ENCODE measurements at regions not wholly inside any gene's neighbourhood (a gene's known extent, or its start where the extent isn't known, plus 50 kb on each side); places are given as distances from the start of the nearest gene placed in this dataset.

DNA sequence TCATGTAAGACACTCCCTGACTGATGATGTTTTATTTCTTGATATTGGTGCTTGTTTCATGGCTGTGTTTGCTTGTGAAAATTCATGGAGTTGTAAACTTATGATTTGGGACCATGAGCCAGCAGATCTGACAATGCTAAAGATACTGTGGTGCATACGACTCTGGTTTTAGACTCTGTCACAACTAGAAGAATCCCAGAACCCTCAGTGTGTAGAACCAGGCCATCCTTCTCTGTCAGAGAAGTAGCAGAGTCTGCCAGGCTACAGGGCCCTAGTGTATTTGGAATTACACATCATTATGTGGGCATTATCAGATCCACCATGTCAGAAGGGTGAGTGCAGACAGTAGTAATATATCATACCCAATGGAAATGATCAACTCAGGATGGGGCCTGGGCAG is 209.8 kb upstream of the POU2AF2 start:
- DNase-seq (ENCODE audit: low spot score) = no peak

DNA sequence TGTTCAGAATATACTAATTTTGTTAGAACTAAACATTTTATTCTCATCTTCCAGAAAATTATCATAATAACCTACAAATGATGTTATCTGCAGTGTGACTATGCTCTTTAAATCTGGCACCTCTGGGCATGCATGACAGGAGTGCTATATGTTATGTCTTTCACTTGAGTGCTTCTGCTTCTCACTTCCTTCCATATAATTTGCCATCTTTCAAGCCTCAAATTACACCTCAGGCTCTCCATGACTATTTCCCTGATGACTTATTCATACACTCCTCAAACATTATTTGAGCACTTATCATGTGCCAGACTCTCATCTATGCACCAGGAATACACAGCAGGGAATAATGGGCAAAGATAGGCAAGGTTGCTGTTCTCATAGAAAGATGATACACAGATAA is 219.3 kb upstream of the POU2AF2 start:
- no peak for DNase-seq (ENCODE audit: low spot score)

DNA sequence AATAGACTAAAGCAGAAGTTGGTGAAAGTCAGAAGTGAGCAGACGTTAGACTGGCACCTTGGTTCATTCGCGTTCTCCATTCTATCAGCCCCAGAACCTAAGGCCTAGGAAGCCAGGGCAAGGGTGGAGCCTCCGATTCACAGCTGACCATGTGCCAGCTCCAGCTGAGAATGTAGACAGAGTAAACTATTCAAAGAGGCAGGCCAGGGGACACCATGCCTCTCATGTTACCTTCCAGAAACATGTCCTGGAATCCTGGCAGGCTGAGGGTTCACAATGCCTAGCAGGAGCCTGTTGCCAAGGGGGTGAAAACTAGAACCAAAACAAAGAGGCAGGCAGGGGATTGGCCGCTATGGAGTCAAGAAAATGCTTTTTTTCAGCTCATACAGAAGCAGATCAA is 224.4 kb upstream of the POU2AF2 start:
- DNase-seq (ENCODE audit: low spot score) = no peak

DNA sequence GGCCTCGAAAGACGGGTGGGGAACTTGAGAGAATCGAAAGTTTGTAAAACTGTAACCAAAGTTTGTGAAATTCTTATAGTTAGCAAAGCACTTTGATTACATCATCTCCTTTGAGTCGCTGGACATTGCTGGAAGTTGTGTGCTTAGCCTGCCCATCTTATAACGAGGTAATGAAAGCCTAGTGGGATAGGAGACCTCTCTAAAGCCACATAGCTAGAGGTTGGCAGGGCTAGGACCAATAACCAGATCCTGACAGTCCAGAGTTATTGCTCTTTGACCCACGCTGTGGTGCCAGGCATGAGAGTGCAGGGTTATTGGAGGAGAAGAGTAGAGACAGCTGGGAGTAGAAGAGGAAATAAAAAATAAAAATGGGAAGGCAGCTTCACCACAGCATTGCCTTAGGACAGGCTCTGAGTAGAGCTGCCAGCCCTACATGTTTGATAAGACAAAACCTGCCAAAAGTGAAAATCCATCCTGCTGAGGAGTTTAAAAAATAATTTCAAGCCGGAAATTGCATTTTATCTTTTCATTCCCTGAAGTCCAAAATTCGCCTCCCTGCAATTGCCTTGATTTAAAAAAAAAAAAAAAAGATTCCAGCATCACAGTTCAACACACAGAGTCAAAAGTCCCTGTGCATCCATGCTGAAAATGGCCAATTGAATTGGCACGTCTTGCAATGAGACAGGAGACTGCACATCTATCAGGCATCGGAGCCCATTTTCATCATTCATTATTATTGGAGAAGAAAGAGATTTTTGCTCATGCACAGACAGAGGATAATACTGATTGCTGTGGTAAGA is 225.5 kb upstream of the POU2AF2 start:
- DNase-seq (ENCODE audit: low spot score) = no peak

DNA sequence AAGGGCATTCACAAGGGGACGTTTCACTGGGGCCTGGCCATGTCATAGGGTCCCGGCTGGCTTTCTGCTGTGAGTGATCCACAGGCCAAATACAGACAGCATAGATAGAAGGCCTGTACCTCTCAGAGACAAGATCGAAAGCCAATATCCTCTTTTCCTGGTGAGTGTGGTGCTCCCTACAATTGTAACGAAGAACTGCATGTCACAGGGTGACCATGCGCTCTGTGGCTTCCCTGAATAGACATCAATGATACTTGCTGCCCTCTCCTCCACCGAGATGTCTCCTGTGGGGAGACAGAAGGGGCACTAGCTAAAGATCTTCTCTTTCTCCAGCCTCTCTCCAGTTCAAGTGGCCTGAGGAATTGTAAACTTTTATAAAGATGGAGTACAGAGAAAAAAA is 226.1 kb upstream of the POU2AF2 start:
- DNase-seq (ENCODE audit: low spot score) = no peak

DNA sequence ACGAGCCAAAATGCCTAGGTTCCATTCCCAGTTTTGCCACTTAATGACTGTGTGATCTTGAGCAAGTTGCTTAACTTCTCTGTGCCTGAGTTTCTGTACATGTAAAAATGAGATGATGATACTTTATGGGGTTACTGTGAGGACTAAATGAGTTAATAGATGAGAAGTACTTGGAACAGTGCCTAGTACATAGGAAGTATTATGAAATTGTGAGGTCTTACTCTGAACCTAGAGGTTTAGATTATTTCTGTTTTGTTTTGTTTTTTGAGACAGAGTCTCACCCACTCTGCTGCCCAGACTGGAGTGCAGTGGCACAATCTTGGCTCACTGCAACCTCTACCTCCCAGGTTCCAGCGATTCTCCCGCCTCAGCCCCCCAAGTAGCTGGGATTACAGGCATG is 227.0 kb upstream of the POU2AF2 start:
- DNase-seq (ENCODE audit: low spot score) = no peak

DNA sequence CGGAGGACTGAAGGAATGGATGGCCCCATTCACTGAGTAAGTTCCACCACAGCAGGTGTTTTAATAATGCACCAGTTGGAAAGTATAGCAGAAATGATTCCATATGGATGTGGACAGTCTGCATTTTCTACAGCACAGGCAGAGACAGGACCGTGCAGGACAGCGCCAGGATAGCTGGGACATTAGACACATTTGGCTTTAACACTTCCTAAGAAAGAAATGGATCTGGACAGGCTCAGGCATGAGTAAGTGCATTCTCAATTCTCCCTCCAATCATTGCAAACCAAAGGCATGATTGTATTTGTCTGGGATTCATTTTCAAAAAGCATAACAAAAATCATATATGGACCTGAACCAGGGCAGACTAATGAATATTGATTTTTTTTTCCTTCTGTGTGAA is 233.0 kb upstream of the POU2AF2 start:
- no peak for DNase-seq (ENCODE audit: low spot score)

DNA sequence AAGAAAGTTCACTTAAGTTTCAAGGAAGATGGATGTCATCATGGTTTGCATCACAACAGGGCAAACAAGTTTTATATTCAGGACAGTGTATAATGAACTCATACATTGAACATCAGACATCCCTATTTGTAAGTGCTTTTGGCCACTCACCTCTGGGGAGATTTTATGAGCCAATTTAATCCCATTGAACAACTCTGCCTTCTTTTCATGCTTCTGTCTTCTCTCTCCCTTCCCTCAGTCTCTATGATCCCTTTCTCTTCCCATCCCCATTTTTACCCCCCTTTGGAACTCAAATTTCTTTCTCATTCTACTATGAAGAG is 234.3 kb upstream of the POU2AF2 start:
- DNase-seq (ENCODE audit: low spot score) = no peak

DNA sequence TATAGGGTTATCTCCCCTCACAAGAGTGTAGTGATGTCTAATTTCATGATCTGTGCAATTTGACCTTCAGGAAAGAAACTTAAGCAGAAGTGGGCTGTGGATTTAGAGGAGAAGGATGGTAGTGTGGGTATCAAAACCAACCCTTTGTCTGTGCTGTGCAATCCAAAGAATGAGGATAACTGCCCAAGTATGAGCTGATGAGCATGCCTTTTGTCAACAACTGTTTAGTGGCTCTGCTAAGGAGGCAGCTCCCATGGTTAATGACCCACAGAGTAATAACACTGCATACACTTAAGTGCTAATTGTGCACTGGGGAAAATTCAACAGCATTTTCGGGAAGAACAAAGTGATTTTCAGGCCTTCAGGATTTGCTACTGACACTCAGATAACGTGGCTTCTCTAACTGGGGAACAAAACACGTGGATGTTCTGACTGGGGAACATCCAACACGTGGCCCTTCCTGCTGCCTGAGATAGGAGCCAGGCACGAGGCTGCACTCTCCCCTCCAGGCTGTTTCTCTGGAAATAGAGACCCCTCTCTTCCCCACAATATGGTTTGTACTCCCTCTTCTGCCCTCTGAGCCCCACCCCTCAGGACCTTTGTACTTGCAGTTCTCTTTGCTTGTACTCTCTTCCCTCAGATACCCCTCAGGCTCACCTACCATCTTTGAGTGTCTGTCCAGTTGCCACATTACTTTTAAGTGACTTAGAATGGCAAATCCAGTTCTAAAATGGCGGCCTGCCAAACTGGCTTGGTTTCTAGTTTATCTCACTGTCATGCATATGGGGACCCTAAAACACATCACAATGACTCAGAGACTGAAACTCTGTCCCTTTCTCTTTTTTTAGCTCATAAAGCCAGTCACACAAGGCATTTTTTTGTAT is 234.9 kb upstream of the POU2AF2 start:
- no peak for DNase-seq (ENCODE audit: low spot score)

DNA sequence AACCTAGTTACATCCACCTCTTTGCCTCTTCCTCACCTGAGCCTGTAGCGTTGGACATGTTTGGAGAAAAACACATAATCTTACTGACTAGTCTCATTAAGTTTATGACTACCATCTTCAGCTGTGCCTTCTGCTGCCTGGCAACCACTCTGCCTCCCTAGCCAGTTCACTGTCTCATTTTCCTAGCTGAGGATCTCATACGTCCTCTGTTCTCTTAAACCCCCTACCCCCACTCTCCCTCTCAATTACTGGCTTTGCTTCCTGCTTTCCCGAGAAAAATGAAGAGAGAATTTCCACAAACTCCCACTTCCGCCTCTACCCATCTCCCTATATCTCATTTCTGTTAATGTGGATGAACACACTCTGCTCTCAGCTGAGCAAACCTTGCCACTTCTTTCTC is 239.3 kb upstream of the POU2AF2 start:
- no peak for DNase-seq (ENCODE audit: low spot score)

DNA sequence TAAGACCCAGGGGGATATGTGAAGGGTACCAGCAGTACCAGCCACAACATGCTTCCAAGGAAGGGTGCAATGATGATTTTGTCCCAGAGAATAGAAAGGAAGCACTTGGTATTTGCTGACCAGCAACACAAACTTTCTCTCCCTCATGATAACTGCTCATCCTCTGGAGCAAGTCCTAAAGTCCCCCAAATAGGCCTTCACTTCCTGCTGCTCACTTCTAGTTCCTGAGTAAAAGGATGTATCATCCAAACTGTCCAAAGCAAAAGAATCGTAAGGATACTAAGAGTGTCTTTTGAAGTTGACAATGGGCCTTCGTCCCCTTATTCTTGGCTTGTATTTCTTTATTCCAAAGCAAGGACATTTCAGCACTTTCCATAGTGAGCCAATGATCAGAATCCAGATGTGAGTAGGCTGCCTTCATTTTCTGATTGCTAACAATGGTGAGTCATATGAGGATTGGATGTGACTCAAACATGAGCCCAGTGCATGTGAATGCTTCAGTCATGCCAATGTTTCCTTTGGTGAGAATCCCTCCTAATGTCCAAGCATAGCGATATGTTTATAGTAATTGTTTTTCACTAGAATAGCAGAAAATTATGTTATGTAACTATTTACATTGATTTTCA is 243.4 kb upstream of the POU2AF2 start:
- DNase-seq (ENCODE audit: low spot score) = no peak

DNA sequence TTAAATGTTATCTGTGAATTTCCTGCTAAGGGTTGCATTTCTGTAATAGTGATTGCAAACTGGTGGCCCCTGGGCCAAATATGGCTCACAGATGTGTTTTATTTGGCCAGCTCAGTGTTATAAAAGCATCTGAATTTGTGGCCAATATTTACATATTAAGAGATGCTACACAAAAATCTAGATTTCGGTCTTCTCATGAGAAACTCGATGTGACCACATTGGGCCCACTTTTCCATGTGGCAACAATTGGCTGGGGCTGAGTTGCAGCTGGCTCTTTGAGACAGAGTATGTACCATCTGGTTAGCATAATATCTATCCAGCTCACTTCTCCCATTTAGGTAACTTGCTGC is 244.5 kb upstream of the POU2AF2 start:
- DNase-seq (ENCODE audit: low spot score) = no peak

DNA sequence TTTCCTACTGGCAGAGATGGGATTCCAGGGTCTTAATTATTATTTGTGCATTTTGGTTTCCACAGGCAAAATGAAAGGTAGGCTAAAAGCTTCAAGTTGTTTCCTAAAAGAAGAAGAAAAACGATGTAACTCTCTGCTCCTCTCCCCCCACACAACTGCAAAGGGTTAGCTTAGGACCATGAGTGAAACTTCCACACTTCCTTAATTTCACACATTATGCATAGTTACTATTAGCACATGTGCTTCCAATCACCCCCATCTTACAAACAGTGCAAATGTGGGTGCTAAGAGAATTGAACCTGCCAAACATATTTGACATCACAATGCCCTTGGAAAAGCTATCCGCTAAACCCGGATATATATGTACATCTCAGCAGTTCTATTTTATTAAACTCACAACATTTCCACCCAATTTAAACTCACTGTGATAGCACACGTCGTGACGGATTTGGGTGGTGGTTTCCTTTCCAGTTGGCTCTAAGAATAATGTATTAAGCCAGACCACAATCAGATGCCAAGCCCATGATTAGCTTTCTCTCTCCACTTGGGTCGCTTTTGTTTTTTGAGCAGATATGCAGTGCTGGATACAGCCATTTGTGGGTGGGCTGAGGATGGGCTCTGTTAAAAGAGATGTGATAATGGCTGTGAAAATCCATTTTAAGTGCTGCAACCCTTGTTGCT is 245.0 kb upstream of the POU2AF2 start:
- DNase-seq (ENCODE audit: low spot score) = no peak

DNA sequence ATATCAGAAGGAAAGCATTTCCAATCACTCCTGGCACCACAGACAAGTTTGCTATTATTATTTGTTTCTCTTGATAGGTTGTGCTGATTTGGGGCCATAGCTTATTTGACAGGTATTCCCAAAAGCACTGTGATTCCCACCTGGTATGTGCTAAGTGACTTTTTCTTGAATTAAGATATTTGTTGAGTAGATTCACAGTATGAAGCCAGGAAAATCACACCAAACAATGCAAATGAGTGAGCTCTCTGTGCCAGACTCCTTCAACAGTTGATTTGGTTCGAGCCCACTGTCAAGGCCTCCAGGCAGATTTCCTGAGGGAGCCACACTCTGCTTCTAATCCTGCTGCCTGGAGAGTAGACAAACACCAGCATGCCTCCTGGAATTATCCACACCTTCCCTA is 253.0 kb upstream of the POU2AF2 start:
- no peak for DNase-seq (ENCODE audit: low spot score)

DNA sequence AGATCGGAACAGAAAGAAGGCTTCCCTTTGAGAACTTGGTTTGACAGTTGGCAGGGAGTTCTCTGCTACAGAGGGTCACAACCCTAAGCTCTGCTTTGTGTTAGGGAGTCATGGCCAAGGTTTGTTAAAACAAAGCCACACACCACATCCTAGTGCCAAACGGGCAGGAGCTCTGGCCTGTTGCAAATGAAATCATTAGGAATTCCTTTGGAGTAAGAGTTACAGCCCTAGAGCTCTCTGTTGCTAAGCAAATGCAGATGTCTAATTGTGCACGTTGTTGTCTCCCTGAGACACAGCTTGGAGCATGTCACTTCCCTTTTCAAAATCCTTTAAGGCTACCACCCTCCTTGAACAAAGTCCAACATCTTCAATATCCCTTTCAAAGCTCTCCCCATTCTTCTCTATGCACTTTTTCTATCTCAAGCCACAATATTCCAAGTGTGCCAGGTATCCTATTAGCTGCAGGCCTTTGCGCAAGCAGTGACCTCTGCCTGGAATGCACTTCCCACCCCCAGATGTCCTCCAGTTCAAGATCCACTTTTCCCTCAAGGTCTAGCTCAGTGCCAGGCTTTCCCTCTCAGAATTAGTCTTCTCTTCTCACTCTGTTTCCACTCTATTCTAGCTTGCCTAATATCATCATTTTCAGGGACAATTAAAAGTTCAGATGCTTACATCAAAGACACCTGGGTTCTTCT is 253.7 kb upstream of the POU2AF2 start:
- no peak for DNase-seq (ENCODE audit: low spot score)

DNA sequence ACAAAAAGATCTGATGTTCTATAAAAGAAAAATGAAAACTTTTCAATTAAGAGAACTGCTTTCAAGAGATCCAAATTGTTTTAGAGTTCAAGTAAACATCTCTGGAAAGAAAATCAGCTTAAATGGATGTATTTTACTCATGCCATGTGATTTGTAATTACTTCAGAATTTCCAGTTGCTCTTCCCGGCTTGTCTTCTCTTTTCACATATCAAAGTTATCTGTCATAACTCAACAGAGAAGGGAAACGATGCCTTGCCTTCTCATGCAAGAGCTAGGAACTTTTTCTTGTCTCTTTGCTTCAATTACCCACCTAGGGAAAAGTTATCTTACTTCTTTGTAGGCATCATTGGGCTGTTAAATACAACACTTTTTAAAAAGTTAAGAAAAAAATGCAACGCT is 255.2 kb upstream of the POU2AF2 start:
- no peak for DNase-seq (ENCODE audit: low spot score)

DNA sequence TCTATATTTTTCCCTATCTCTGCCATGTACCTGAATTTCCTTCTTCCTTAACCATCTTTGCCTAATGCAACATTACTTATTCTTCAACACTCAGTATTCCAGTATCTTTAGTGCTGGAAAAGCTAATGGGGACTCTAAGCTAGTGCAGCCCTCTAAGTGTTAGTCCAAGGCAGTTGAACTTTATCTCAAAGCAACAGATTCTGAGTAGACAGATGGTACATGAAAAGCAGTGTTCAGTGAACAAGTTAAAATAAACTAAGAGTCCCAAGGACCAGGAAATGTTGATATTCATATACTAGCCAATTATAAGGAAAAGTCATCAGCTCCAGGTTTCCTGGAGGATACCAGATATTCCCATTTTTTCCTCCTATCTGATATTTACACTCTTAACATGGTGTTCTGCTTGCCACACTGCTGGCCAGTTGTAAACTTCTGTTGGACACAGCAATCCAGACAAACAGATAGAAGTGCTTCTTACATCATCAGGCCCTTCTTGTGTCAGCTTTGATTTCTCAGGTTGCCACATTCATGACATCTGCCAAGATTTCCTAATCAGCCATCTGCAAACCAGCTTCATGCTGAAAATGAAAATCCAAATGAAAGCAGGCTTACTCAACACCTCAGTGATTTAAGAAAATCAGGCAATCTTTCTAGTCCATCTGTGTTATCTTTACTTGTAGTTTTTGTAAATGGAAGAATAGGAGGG is 255.9 kb upstream of the POU2AF2 start:
- no peak for DNase-seq (ENCODE audit: low spot score)

DNA sequence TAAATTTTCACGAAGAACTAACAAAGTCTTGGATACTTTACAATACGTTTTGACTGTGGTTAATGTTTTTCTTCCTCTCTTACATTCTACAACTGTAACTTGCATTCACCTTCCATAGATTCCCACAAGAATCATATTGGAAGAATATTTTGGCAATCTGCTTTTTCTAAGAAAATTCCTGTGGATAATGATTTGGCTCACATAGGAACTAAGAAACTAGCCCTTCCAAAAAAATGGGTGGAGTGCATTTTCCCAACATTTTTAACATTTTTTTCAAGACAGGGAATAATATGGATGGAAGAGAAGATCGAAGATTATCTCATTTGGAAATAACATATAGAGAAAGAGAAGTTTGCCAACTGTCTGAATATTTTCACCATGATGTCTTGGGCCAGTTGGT is 256.9 kb upstream of the POU2AF2 start:
- no peak for DNase-seq (ENCODE audit: low spot score)

DNA sequence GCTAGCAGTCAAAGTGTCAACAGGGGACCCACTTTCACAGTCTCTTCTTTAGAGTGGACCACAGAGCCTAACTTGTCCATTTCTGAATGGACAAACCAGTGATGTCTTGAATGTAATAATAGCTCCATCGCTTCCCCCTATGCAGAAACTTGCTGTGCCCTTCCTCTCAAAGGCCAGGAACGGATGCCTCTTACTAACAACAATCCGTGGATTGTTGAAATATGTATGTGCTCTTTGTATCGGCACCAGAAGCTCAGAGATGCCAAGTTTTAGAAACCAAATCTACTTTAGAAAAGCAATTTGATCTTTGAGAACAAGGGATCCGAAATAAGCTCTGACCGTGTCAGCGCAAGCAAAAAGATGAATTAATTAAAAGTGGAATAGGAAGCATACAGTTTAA is 259.5 kb upstream of the POU2AF2 start:
- no peak for DNase-seq (ENCODE audit: low spot score)

DNA sequence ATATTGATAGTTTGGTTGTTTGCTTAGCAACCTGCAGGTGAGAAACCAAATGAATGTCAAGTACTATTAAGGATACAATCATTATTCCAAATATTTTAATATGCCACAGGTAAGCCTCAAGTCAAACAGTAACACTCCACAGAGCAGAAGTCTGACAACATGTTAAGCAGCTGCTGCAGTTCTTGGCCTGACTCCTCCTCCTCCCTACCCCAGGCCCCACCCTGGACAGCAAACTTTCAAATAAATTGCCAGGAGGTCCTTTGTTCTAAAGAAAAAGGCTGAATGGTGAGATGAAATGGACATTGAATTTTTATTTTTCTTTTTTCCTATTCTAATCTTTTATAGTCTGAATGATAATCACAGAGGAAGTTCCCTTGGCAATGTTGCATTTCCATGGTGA is 260.0 kb upstream of the POU2AF2 start:
- DNase-seq (ENCODE audit: low spot score) = no peak

DNA sequence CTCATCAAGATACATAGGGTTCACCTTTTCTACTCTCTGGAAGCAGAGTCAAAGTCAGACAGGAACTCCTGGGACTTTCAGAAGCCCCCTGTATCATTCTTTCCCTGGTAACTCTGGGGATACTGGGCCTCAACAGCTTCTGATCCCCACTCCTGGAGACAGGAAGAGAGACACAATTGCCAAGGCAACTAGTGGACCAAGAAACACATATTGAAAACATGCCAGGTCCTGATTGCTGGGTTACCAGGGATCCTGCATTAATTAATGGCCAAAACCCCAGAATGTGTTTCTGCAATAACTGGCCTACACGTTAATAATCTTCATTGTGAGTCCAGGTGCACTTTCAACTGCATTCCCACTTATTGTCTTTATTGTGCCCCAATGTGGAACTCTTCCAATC is 260.8 kb upstream of the POU2AF2 start:
- DNase-seq (ENCODE audit: low spot score) = no peak

DNA sequence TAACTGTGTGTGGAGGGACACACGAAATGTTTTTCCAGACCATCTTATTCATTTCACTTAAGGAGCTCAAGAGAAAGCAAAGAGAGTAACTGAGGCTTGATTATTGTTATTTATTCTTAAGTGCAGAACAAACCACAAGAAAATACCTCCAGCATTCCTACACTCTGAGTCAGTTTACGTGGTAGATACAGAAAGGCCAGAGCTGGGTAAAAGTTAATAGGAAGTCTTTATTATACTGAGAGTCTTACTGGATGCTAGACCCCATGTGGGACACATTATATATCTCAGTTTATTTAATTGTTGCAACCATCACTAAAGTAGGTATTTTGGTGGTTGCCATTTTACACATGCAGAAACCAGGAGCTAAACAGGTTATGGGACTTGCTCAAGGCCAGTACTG is 261.4 kb upstream of the POU2AF2 start:
- DNase-seq (ENCODE audit: low spot score) = no peak

Measured in HuH-7 (cell line).